ENCODE measurements at regions not wholly inside any gene's neighbourhood (a gene's known extent, or its start where the extent isn't known, plus 50 kb on each side); places are given as distances from the start of the nearest gene placed in this dataset.
A peak's percentile ranks its signal among the peaks of the same experiment; 100 is the strongest.
"Not testable (repeated sequence)": the region's sequence is repeated elsewhere in the genome, so short reads cannot be mapped to it uniquely, and the experiment has no call there.

DNA sequence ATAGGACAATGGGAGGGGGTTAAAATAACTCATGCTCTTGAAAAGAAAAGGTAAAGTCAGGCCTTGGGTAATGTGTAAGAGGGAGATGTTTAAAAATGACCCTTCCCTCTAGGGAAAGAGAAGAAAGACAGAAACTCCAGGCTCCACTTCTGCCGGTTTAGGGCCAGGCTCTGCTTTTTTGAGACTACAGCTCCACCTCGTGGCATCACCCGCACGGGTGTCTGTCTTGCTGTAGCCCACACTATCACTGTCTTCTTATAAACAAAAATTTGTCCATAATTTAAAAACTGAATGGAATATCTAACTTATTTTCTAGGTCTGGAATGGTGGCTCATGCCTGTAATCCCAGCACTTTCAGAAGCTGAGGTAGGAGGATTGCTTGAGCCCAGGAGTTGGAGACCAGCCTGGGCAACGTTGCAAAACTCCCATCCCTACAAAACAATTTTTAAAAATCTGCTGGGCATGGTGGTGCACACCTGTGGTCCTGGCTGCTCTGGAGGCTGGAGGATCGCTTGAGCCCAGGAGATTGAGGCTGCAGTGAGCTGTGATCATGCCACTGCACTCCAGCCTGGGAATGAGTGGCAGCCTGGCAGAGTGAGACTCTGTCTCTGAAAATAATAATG, 65.1 kb upstream of the GTF3A start:
- Histone ChIP-seq H3K27ac (no peak overlapping the region), H3K27me3 (ENCODE audit: low read depth) (peaks cover 13% of the 10 kb centered on the region), H3K36me3 (no peaks in the 10 kb centered on the region), H3K9me3 (no peaks in the 10 kb centered on the region), H3K4me3 (no peak overlapping the region), H3K4me1 (peaks cover 4% of the 10 kb centered on the region)
- TF ChIP-seq CTCF (IDR thresholded peaks at IDR 0.05): peak; percentile 71
- peak; percentile 65 for DNase-seq
- peak; percentile 62 to 80 for ATAC-seq
- intact Hi-C loops (cut with DNase I): loop anchor here (5.0 kb wide), 1 partner anchor 372 kb away; no protein-coding TSS in a partner anchor

DNA sequence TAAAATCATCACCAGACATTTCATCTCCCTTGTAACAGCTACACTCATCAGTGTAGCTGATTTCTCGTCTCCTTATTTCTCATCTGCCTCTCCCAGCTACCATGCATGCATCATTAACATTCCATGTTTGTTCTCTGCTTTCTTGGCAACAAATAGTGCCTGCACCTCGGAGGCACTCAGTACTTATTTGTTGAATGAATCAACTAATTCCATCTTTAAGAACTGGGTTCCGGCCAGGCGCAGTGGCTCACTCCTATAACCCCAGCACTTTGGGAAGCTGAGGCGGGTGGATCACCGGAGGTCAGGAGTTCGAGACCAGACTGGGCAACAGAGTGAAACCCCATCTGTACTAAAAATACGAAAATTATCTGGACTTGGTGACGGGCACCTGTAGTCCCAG, 63.9 kb upstream of the GTF3A start:
- peaks cover 4% of the 10 kb centered on the region for H3K4me1 ChIP-seq
- no peaks in the 10 kb centered on the region for H3K36me3 ChIP-seq
- intact Hi-C loops (cut with DNase I): no loop called here
- TF ChIP-seq CTCF (IDR thresholded peaks at IDR 0.05): no peak
- DNase-seq: no peak
- ATAC-seq: no peak
- no peaks in the 10 kb centered on the region for H3K9me3 ChIP-seq
- no peak overlapping the region for H3K27ac ChIP-seq
- H3K27me3 ChIP-seq (ENCODE audit: low read depth): peaks cover 13% of the 10 kb centered on the region
- H3K4me3 ChIP-seq: no peak overlapping the region

DNA sequence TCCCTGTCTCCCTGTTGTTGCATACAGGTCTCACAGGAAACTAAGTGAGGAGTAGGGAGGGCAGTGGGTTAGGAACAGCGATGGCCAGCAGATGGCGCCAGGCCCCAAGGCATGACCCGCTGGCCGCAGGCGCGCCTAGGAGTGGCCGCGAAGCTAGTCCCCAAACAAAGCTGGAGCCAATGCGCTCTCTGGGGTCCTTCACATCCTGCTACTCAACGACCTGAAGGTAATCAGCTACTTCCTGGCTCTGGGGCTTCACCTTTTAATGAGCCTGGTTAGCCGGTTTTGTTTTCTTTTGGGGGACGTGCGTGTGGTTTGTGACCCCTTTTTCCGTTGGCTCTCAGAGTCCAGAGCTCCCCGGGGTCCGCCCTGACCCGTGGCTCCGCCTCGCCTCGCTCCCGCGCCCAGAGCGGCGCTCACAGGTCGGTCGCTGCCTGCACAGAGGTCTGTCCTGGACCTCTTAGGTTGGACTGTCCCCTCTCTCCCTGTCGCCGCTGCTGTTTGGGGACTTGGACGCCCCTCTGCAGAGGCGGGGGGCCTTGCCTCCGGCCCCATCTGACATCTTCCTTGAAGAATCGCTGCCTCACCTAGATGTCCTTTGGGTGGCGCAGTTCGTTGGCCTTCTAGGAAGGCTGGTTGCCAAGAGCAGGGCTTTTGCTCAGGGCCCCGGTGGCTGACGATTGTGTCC, 62.2 kb upstream of the GTF3A start:
- Histone ChIP-seq H3K4me1 (peaks cover 4% of the 10 kb centered on the region), H3K27me3 (ENCODE audit: low read depth) (peaks cover 13% of the 10 kb centered on the region), H3K9me3 (no peaks in the 10 kb centered on the region), H3K27ac (no peak overlapping the region), H3K36me3 (no peaks in the 10 kb centered on the region), H3K4me3 (peak overlapping the region; percentile 50)
- ATAC-seq (peak; percentile 95 to 97), DNase-seq (peak; percentile 90)
- peak; percentile 96 for TF ChIP-seq CTCF (IDR thresholded peaks at IDR 0.05)
- intact Hi-C loops (cut with DNase I): no loop called here

DNA sequence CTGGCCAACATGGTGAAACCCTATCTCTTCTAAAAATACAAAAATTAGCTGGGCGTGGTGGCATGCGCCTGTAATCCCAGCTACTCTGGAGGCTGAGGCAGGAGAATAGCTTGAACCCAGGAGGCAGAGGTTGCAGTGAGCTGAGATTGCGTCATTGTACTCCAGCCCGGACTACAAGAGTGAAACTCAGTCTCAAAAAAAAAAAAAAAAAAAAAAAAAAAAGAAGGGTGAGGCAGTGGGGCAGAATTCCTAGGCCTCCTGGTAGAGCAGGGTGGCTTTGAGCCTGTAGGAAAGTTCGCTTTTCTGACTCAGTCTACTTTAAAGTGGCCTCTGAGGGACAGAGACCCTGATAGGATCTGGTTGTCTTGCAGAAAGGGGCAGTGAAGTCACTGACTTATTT, 60.8 kb upstream of the GTF3A start:
- H3K4me1 ChIP-seq; intact Hi-C loops (cut with DNase I); DNase-seq; H3K36me3 ChIP-seq; H3K9me3 ChIP-seq; H3K27ac ChIP-seq; H3K4me3 ChIP-seq; ATAC-seq: not testable (repeated sequence)
- peaks cover 17% of the 10 kb centered on the region for H3K27me3 ChIP-seq (ENCODE audit: low read depth)

DNA sequence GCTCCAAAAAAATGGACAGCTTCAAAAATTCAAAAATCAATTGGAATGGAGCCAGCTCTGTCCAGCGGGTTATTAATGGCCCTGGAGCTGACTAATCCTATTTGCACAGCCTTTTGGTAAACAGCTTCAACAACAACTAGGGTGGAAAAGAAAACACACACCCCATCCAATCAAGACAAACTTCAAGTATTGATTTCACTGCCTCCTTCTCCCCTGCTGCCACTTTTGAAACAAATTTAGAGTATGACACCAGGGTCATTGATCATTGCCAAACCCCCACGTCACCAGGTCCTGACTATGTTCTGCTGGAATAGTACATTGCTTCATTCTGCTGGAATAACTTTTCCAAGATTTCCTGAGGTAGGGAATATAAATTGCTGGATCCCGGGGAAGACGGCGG, 56.8 kb upstream of the GTF3A start:
- H3K27ac ChIP-seq: no peak overlapping the region
- no peak for DNase-seq
- H3K4me1 ChIP-seq: peaks cover 7% of the 10 kb centered on the region
- H3K4me3 ChIP-seq: no peak overlapping the region
- H3K9me3 ChIP-seq: no peaks in the 10 kb centered on the region
- no peak for TF ChIP-seq CTCF (IDR thresholded peaks at IDR 0.05)
- peaks cover 13% of the 10 kb centered on the region for H3K27me3 ChIP-seq (ENCODE audit: low read depth)
- H3K36me3 ChIP-seq: no peaks in the 10 kb centered on the region
- ATAC-seq: no peak
- intact Hi-C loops (cut with DNase I): no loop called here

- H3K4me1 ChIP-seq: peaks cover 8% of the 10 kb centered on the region
- no peaks in the 10 kb centered on the region for H3K9me3 ChIP-seq
- no peak overlapping the region for H3K27ac ChIP-seq
- H3K27me3 ChIP-seq (ENCODE audit: low read depth): peaks cover 9% of the 10 kb centered on the region
- intact Hi-C loops (cut with DNase I): loop anchor here (10.0 kb wide), 1 partner anchor 454 kb away; no protein-coding TSS in a partner anchor
- no peak overlapping the region for H3K4me3 ChIP-seq
- no peak for DNase-seq
- no peak for TF ChIP-seq CTCF (IDR thresholded peaks at IDR 0.05)
- no peak for ATAC-seq
- H3K36me3 ChIP-seq: no peaks in the 10 kb centered on the region
These were observed 54.0 kb upstream of the GTF3A start for GRCh38 chr13:27370305-27370872.
